Epithelial cell of proximal tubule (primary cell): ENCODE measurements at regions not wholly inside any gene's neighbourhood (a gene's known extent, or its start where the extent isn't known, plus 50 kb on each side); places are given as distances from the start of the nearest gene placed in this dataset.

Source experiments
- DNase-seq: peaks from one replicate; pipeline ENCODE4 v3.0.0-alpha.2; 2011; ENCODE audit warnings: low read depth
- H3K4me3 ChIP-seq: 2 replicates; pipeline ENCODE4 v1.5.1; 2011; ENCODE audit warnings: low read depth, mild to moderate bottlenecking, low read length
- CTCF ChIP-seq: conservative IDR thresholded peaks from 2 replicates; pipeline ENCODE4 v1.5.1; 2012; ENCODE audit warnings: low read depth, mild to moderate bottlenecking, low read length

GRCh38 chr13:73870036-73870741 is 264.0 kb downstream of the KLF12 start:
- TF ChIP-seq CTCF: no peak
- DNase-seq: no peak
- no peak overlapping the region for H3K4me3 ChIP-seq

GRCh38 chr13:73865027-73865426 is 269.2 kb downstream of the KLF12 start:
- no peak for DNase-seq
- H3K4me3 ChIP-seq: no peak overlapping the region
- TF ChIP-seq CTCF: no peak

- DNase-seq: no peak
- no peak for TF ChIP-seq CTCF
- no peak overlapping the region for H3K4me3 ChIP-seq
Observed at GRCh38 chr13:73861136-73861535, 273.1 kb downstream of the KLF12 start.

- TF ChIP-seq CTCF: no peak
- no peak overlapping the region for H3K4me3 ChIP-seq
- DNase-seq: no peak
Observed at GRCh38 chr13:73860501-73860900, 273.7 kb downstream of the KLF12 start.

- H3K4me3 ChIP-seq: no peak overlapping the region
- no peak for DNase-seq
- no peak for TF ChIP-seq CTCF
Observed at GRCh38 chr13:73859841-73860240, 274.4 kb downstream of the KLF12 start.

GRCh38 chr13:73857106-73857505 is 277.1 kb downstream of the KLF12 start:
- no peak for DNase-seq
- no peak for TF ChIP-seq CTCF
- H3K4me3 ChIP-seq: no peak overlapping the region

- no peak for DNase-seq
- no peak for TF ChIP-seq CTCF
- H3K4me3 ChIP-seq: no peak overlapping the region
Observed at GRCh38 chr13:73851104-73851503, 283.1 kb downstream of the KLF12 start.
